ENCODE measurements at regions not wholly inside any gene's neighbourhood (a gene's known extent, or its start where the extent isn't known, plus 50 kb on each side); places are given as distances from the start of the nearest gene placed in this dataset.

GRCh38 chr5:85590764-85591163, 1027.0 kb upstream of the COX7C start:
- TF ChIP-seq RAD21 (conservative IDR thresholded peaks at IDR 0.05) (no peak), CTCF (IDR thresholded peaks at IDR 0.05; ENCODE audit: poor library complexity, severe bottlenecking) (no peak), REST (IDR thresholded peaks at IDR 0.05; ENCODE audit: borderline replicate concordance) (no peak), EP300 (conservative IDR thresholded peaks at IDR 0.05; ENCODE audit: poor library complexity, severe bottlenecking) (no peak), TAF1 (IDR thresholded peaks at IDR 0.05; ENCODE audit: low read depth) (no peak), MXI1 (conservative IDR thresholded peaks at IDR 0.05; ENCODE audit: poor library complexity, severe bottlenecking) (no peak), POLR2AphosphoS5 (IDR thresholded peaks at IDR 0.05) (no peak), EZH2 (IDR thresholded peaks at IDR 0.05; ENCODE audit: borderline replicate concordance, insufficient read depth, low read length, poor library complexity, severe bottlenecking) (no peak), SMC3 (conservative IDR thresholded peaks at IDR 0.05; ENCODE audit: poor library complexity) (no peak)
- H3F3A ChIP-seq (ENCODE audit: insufficient read depth, low read length, poor library complexity, severe bottlenecking): no peaks in the 10 kb centered on the region

GRCh38 chr5:85591311-85591710, 1026.4 kb upstream of the COX7C start:
- Histone ChIP-seq H3K4me2 (ENCODE audit: low read length) (no peak overlapping the region), H3K4me3 (ENCODE audit: low read length) (no peak overlapping the region), H3K27ac (ENCODE audit: low read length) (no peak overlapping the region), H3K9me3 (ENCODE audit: low read length) (no peaks in the 10 kb centered on the region), H3K79me2 (replicated peaks; ENCODE audit: insufficient read depth, low read length) (no peaks in the 10 kb centered on the region), H2AFZ (ENCODE audit: low read depth, low read length) (no peak overlapping the region), H3K9me2 (ENCODE audit: insufficient read depth, low read length) (no peaks in the 10 kb centered on the region), H3F3A (ENCODE audit: insufficient read depth, low read length, poor library complexity, severe bottlenecking) (no peaks in the 10 kb centered on the region), H3K9ac (ENCODE audit: low read length) (no peak overlapping the region), H3K36me3 (ENCODE audit: insufficient read depth, low read length) (no peaks in the 10 kb centered on the region), H4K20me1 (ENCODE audit: insufficient read depth) (no peaks in the 10 kb centered on the region), H3K27me3 (ENCODE audit: insufficient read depth, low read depth, low read length) (no peaks in the 10 kb centered on the region)
- TF ChIP-seq REST (IDR thresholded peaks at IDR 0.05; ENCODE audit: borderline replicate concordance) (no peak), RAD21 (conservative IDR thresholded peaks at IDR 0.05) (no peak), EZH2 (IDR thresholded peaks at IDR 0.05; ENCODE audit: borderline replicate concordance, insufficient read depth, low read length, poor library complexity, severe bottlenecking) (no peak), SMC3 (conservative IDR thresholded peaks at IDR 0.05; ENCODE audit: poor library complexity) (no peak), TAF1 (IDR thresholded peaks at IDR 0.05; ENCODE audit: low read depth) (no peak), EP300 (conservative IDR thresholded peaks at IDR 0.05; ENCODE audit: poor library complexity, severe bottlenecking) (no peak), POLR2AphosphoS5 (IDR thresholded peaks at IDR 0.05) (no peak), CTCF (IDR thresholded peaks at IDR 0.05; ENCODE audit: poor library complexity, severe bottlenecking) (no peak), MXI1 (conservative IDR thresholded peaks at IDR 0.05; ENCODE audit: poor library complexity, severe bottlenecking) (no peak)

More at GRCh38 chr5:85590764-85591163, 1027.0 kb upstream of the COX7C start:
- H2AFZ ChIP-seq (ENCODE audit: low read depth, low read length): no peak overlapping the region
- H3K4me2 ChIP-seq (ENCODE audit: low read length): no peak overlapping the region
- no peaks in the 10 kb centered on the region for H3K9me2 ChIP-seq (ENCODE audit: insufficient read depth, low read length)
- H3K27me3 ChIP-seq (ENCODE audit: insufficient read depth, low read depth, low read length): no peaks in the 10 kb centered on the region
- no peak overlapping the region for H3K9ac ChIP-seq (ENCODE audit: low read length)
- no peaks in the 10 kb centered on the region for H3K9me3 ChIP-seq (ENCODE audit: low read length)
- no peak overlapping the region for H3K27ac ChIP-seq (ENCODE audit: low read length)
- H3K36me3 ChIP-seq (ENCODE audit: insufficient read depth, low read length): no peaks in the 10 kb centered on the region
- H4K20me1 ChIP-seq (ENCODE audit: insufficient read depth): no peaks in the 10 kb centered on the region
- H3K4me3 ChIP-seq (ENCODE audit: low read length): no peak overlapping the region
- H3K79me2 ChIP-seq (replicated peaks; ENCODE audit: insufficient read depth, low read length): no peaks in the 10 kb centered on the region

Measured in neural cell (in vitro differentiated cells).